ENCODE measurements at regions not wholly inside any gene's neighbourhood (a gene's known extent, or its start where the extent isn't known, plus 50 kb on each side); places are given as distances from the start of the nearest gene placed in this dataset.

- Histone ChIP-seq H2AK5ac (ENCODE audit: low read depth, low read length) (peak overlapping the region; percentile 95), H2BK15ac (ENCODE audit: low read length) (0 out of 2 replicates have a peak overlapping the region, but pooled peaks have one; percentile 31), H2BK5ac (ENCODE audit: low read depth, low read length) (peak overlapping the region; percentile 87; the same call in 1 of the 2 replicates), H3K4me1 (replicated peaks in 1 of 4; ENCODE audit: control insufficient read depth in 3 of 4, insufficient read depth in 4 of 4, low read length in 3 of 4) (peaks cover 9 to 18% (median 15%) of the 10 kb centered on the region in 4 experiments), H3K27ac (ENCODE audit: low read depth, low read length) (no peak overlapping the region), H3K4me3 (ENCODE audit: extremely low read depth in 1 of 4, insufficient read depth in 2 of 4, low read depth in 3 of 4, low read length in 4 of 4) (no peak overlapping the region), H3K27me3 (replicated peaks in 1 of 4; ENCODE audit: control insufficient read depth in 3 of 4, extremely low read depth in 1 of 4, insufficient read depth in 3 of 4, low read length in 3 of 4) (no peaks in the 10 kb centered on the region), H4K5ac (ENCODE audit: insufficient read length, low read depth, low read length) (no peak overlapping the region), H3K9ac (replicated peaks in 1 of 4; ENCODE audit: extremely low read depth in 1 of 4, low read depth in 3 of 4, low read length in 3 of 4) (no peak overlapping the region), H2BK12ac (ENCODE audit: low read depth, low read length) (peak overlapping the region; percentile 98), H2BK20ac (ENCODE audit: low read length) (peak overlapping the region; percentile 76; the same call in 1 of the 2 replicates), H4K20me1 (replicated peaks in 1 of 2; ENCODE audit: control insufficient read depth in 1 of 2, insufficient read depth in 2 of 2, low read length in 2 of 2) (no peaks in the 10 kb centered on the region), H3K23me2 (ENCODE audit: low read depth, low read length) (peaks cover 3% of the 10 kb centered on the region; the same call in 1 of the 2 replicates), H3K56ac (replicated peaks; ENCODE audit: insufficient read length, low read depth, low read length) (no peak overlapping the region), H3K14ac (ENCODE audit: insufficient read length) (no peak overlapping the region), H3K23ac (ENCODE audit: insufficient read length) (no peak overlapping the region), H3K79me1 (ENCODE audit: low read depth, low read length) (no peaks in the 10 kb centered on the region), H3K36me3 (ENCODE audit: control insufficient read depth in 2 of 4, insufficient read depth in 4 of 4, low read length in 3 of 4) (no peaks in the 10 kb centered on the region), H3K79me2 (ENCODE audit: control insufficient read depth in 1 of 2, insufficient read depth in 2 of 2, low read length in 2 of 2) (no peaks in the 10 kb centered on the region), H3K18ac (ENCODE audit: extremely low read depth, low read length) (no peak overlapping the region), H3K4me2 (ENCODE audit: insufficient read depth in 1 of 2, low read depth in 2 of 2, low read length in 2 of 2) (no peak overlapping the region), H3K4ac (replicated peaks; ENCODE audit: insufficient read length, low read depth, low read length) (peak overlapping the region; percentile 48), H4K91ac (replicated peaks; ENCODE audit: insufficient read length, low read length) (peak overlapping the region; percentile 88), H2AFZ (ENCODE audit: low read length) (no peak overlapping the region), H2BK120ac (replicated peaks; ENCODE audit: low read depth, low read length) (peak overlapping the region; percentile 74), H3K9me3 (ENCODE audit: insufficient read depth in 2 of 2, low read depth in 1 of 2, low read length in 1 of 2) (0 out of 4 replicates have a peak, but pooled peaks cover 0 to 3% of the 10 kb centered on the region in 2 experiments), H4K8ac (ENCODE audit: extremely low read depth, insufficient read depth, low read length) (no peak overlapping the region; the same call in 1 of the 2 replicates)
- DNase-seq (ENCODE audit: low read depth in 1 of 2, low spot score in 2 of 2), result no peak
- 95% methylated on average over 6 of the region's 6 CpGs; no CpG with 5 or more reads in 1 of the 2 experiments for WGBS, 2 experiments (ENCODE audit: extremely low coverage in 1 of 2, insufficient coverage in 1 of 2, insufficient read length in 1 of 2, insufficient replicate concordance in 2 of 2, low coverage in 1 of 2, low lambda C conversion rate in 2 of 2, missing lambda C conversion rate in 1 of 2)
- FAIRE-seq, result no peak
- POLR2A ChIA-PET (ENCODE audit: partially characterized antibody), result interaction anchor here (0.7 kb wide), 2 partner anchors 71 to 93 kb away, joined by 3 read pairs; no protein-coding TSS in a partner anchor
- CTCF ChIA-PET (ENCODE audit: partially characterized antibody), result interaction anchor here (1.1 to 1.9 kb wide), 4 partner anchors 63 to 96 kb away, joined by 3 to 7 read pairs (median 3); no protein-coding TSS in a partner anchor
- TF ChIP-seq YY1 (IDR thresholded peaks at IDR 0.05; ENCODE audit: low read depth, low read length), result no peak
- TF ChIP-seq NANOG (IDR thresholded peaks at IDR 0.05; ENCODE audit: insufficient read depth, low read depth, low read length, poor library complexity, severe bottlenecking), result no peak
- TF ChIP-seq BACH1 (IDR thresholded peaks at IDR 0.05; ENCODE audit: low read length), result no peak
- TF ChIP-seq SRF (IDR thresholded peaks at IDR 0.05; ENCODE audit: low read depth, low read length), result no peak
- no peak for TF ChIP-seq KDM1A (IDR thresholded peaks at IDR 0.05; ENCODE audit: borderline replicate concordance, low read length)
- TF ChIP-seq TAF7 (optimal IDR thresholded peaks at IDR 0.05; ENCODE audit: borderline replicate concordance, low read depth, low read length), result no peak
- no peak for TF ChIP-seq GTF2F1 (IDR thresholded peaks at IDR 0.05; ENCODE audit: borderline replicate concordance, low read depth, low read length)
- no peak for TF ChIP-seq GABPA (IDR thresholded peaks at IDR 0.05; ENCODE audit: borderline replicate concordance, insufficient read depth, low read length)
- no peak for TF ChIP-seq CHD1 (IDR thresholded peaks at IDR 0.05; ENCODE audit: low read depth, low read length)
- no peak for TF ChIP-seq KDM4A (IDR thresholded peaks at IDR 0.05; ENCODE audit: low read depth, low read length, severe bottlenecking)
- TF ChIP-seq CBX8 (IDR thresholded peaks at IDR 0.05; ENCODE audit: borderline replicate concordance, low read depth, low read length), result no peak
- TF ChIP-seq CHD2 (IDR thresholded peaks at IDR 0.05; ENCODE audit: low read length), result no peak
Observed at GRCh38 chr21:34196996-34197395, 123.6 kb downstream of the MRPS6 start.

Measured in H1 (cell line).